GM21390 (cell line): ENCODE measurements at regions not wholly inside any gene's neighbourhood (a gene's known extent, or its start where the extent isn't known, plus 50 kb on each side); places are given as distances from the start of the nearest gene placed in this dataset.

Source experiments
- ATAC-seq: cut with Tn5 transposase; IDR thresholded peaks from one replicate; pipeline ENCODE4 v1.9.1; 2021; ENCODE audit not compliant: unreplicated experiment

- no peak for ATAC-seq
Measured at GRCh38 chr12:23446746-23447145, 502.7 kb downstream of the SOX5 start.

DNA sequence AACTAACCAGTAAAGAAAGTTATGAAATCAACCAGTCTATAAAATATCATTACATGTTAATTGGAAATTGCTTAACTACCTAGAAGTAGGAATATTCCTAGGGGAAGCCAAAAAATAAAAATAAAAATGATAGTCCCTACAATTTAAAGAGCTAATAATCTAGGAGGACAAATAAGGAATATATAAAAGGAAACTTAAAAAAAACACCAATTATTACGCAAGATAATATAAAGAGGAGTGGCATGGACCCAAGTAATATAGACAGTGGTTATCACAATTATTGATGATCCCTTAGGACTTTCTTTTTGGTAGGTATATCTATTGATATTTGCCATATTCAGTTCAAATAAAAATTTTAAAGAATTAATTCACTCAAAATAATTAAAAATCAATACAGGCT lies 498.7 kb downstream of the SOX5 start:
- no peak for ATAC-seq

- ATAC-seq: no peak
Measured at GRCh38 chr12:23455283-23455682, 494.2 kb downstream of the SOX5 start.

DNA sequence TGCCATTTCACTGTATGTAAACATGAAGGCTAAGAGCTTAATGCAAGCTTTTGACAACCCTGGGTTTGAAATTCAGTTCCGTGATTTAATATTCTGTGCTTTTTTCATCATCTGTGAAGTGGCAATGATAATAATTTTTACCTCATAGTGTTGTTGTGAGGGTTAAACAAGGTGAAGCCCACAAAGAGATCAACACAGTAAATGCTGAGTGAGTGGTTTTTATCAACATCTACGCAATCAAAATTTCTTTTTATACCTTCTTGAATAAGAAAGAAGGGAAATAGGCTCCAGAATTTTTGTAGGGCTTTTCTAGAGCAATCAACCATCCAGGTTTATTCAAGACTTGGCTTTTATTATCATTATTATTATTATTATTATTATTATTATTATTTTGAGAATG lies 490.8 kb downstream of the SOX5 start:
- no peak for ATAC-seq

DNA sequence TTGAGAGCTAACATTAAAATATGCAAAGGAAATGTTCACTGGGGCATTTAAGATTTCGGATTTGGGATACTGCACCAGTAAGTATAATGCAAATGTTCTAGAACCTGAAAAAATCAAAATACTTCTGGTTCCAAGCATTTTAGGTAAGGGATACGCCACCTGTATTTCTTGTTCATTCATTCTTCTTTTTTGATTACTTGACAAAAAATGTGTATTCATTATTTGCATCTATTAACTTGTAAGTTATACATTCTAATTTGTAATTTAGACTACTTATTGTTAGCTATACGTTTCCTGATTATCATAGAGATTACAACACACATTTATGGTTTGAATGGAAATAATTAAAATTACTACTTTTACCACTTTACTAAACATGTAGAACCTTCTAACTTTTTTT lies 486.9 kb downstream of the SOX5 start:
- no peak for ATAC-seq

GRCh38 chr12:23463172-23463571 lies 486.3 kb downstream of the SOX5 start:
- no peak for ATAC-seq

GRCh38 chr12:23464241-23464812 lies 485.1 kb downstream of the SOX5 start:
- no peak for ATAC-seq

DNA sequence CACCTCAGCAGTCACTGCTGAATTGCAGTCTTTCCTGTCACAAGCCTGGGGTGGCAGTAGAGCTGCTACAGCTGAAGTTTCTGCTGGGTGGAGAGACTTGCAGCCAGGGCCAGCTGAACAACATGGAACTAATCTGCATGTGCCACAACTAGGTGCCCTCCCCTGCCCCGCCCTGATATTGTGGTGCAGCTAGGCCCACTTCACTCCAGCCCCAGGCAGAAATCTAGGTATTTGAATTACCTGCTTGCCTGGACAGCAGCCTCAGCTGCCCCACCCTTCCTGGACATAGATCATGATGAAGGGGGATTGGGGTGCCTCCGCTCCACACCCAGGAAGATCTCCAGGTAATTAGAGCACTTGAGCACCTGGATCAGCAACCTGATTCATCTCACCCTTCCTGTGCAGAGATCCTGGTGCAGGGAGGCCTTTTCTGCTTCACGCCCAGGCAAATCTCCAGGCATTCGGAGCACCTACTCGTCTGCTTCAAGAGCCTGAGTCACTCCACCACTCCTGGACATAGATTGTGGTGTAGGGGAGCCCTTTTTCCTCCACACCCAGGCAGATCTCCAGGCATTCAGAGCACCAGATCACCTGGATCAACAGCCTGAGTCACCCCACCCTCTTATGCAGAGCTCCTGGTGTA lies 477.0 kb downstream of the SOX5 start:
- no peak for ATAC-seq

DNA sequence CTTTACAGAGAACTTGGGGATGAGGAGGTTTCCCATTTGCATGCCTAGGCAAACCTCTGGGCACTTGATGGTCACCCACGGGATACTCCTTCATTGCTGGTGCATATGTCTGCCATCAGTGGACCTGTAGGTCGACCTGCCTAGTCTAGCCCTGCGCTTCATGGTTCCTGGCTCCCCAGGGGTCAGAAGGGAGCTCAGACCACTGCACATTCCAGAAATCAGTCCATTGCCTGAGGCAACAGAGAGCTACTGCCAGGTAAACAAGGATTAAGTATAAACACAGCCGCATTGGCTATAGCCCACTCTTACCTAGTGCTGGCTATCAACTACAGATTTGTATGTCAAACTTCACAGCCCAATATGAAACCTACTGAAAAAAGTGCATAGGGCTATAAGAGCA lies 476.4 kb downstream of the SOX5 start:
- ATAC-seq: no peak

GRCh38 chr12:23474438-23474976 lies 475.0 kb downstream of the SOX5 start:
- ATAC-seq: no peak
